ENCODE measurements at regions not wholly inside any gene's neighbourhood (a gene's known extent, or its start where the extent isn't known, plus 50 kb on each side); places are given as distances from the start of the nearest gene placed in this dataset.

DNA sequence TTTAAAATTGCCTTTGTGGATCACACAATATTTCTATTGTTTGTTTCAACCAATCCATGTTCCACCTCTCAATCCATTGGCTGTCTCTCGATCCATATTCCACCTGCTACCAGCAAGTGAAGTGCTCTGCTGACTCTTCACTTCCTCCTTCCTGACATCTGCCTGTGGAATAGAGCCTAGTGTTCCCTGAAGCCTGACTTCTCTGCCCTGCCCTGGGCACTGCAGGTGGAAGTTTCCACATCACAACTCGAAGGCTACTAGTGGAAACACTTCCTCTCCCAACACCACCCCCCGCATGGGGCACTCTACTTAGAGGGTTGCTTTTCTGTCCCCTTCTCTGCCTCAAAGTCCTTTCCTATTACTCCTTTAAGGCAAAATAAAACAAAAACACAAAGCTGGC, 563.8 kb upstream of the IGFBP3 start:
- TF ChIP-seq, protein P1, sequence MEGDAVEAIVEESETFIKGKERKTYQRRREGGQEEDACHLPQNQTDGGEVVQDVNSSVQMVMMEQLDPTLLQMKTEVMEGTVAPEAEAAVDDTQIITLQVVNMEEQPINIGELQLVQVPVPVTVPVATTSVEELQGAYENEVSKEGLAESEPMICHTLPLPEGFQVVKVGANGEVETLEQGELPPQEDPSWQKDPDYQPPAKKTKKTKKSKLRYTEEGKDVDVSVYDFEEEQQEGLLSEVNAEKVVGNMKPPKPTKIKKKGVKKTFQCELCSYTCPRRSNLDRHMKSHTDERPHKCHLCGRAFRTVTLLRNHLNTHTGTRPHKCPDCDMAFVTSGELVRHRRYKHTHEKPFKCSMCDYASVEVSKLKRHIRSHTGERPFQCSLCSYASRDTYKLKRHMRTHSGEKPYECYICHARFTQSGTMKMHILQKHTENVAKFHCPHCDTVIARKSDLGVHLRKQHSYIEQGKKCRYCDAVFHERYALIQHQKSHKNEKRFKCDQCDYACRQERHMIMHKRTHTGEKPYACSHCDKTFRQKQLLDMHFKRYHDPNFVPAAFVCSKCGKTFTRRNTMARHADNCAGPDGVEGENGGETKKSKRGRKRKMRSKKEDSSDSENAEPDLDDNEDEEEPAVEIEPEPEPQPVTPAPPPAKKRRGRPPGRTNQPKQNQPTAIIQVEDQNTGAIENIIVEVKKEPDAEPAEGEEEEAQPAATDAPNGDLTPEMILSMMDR (IDR thresholded peaks at IDR 0.05) = no peak
- TF ChIP-seq POLR2A (IDR thresholded peaks at IDR 0.05) = no peak
